Activated CD4-positive, alpha-beta memory T cell treated with anti-CD3 and anti-CD28 coated beads for 36 hours (primary cell): ENCODE measurements at regions not wholly inside any gene's neighbourhood (a gene's known extent, or its start where the extent isn't known, plus 50 kb on each side); places are given as distances from the start of the nearest gene placed in this dataset.

Experiments used
- CTCF ChIA-PET: fragments of 350-600 bp; sonication (Branson Sonifier 250); formaldehyde crosslinking; loops from one replicate; lab custom pipeline; 2021; ENCODE audit warnings: antibody characterized with exemption, inconsistent platforms; lab: Charles Lee
- POLR2A ChIA-PET: fragments of 350-600 bp; sonication (Branson Sonifier 250); formaldehyde crosslinking; loops from one replicate; lab custom pipeline; 2021; ENCODE audit warnings: antibody characterized with exemption; lab: Charles Lee
- DNase-seq: peaks from one replicate; pipeline ENCODE4 v3.0.0-alpha.2; 2020
- H3K27ac Mint-ChIP-seq: one replicate; pipeline ENCODE4 v1.8.0; 2021; ENCODE audit warnings: mixed read lengths
- H3K27me3 Mint-ChIP-seq: one replicate; pipeline ENCODE4 v1.8.0; 2021; ENCODE audit warnings: mixed read lengths
- H3K36me3 Mint-ChIP-seq: one replicate; pipeline ENCODE4 v1.8.0; 2021; ENCODE audit warnings: mixed read lengths
- H3K4me1 Mint-ChIP-seq: one replicate; pipeline ENCODE4 v1.8.0; 2021; ENCODE audit warnings: low read depth, mixed read lengths
- H3K4me3 Mint-ChIP-seq: one replicate; pipeline ENCODE4 v1.8.0; 2021; ENCODE audit warnings: mild to moderate bottlenecking, mixed read lengths
- H3K9me3 Mint-ChIP-seq: one replicate; pipeline ENCODE4 v1.8.0; 2021; ENCODE audit warnings: mixed read lengths
- intact Hi-C: fragments of 100-400 bp; cut with micrococcal nuclease; formaldehyde crosslinking; loops from one replicate; pipeline ENCODE4 v1.15.1; 2023

- H3K9me3 Mint-ChIP-seq, result no peaks in the 10 kb centered on the region
- H3K27me3 Mint-ChIP-seq, result peaks cover 19% of the 10 kb centered on the region
- POLR2A ChIA-PET, result interaction anchor here (0.6 kb wide), 1 partner anchor 239 kb away, joined by 5 read pairs; no protein-coding TSS in a partner anchor
- intact Hi-C loops, result no loop called here
- no peak for DNase-seq
- H3K4me3 Mint-ChIP-seq, result no peak overlapping the region
- no peaks in the 10 kb centered on the region for H3K36me3 Mint-ChIP-seq
- H3K27ac Mint-ChIP-seq, result no peak overlapping the region
- H3K4me1 Mint-ChIP-seq, result peaks cover 6% of the 10 kb centered on the region
- CTCF ChIA-PET, result interaction anchor here (1.4 to 2.7 kb wide), 3 partner anchors 31 to 246 kb away, joined by 3 to 14 read pairs (median 6); no protein-coding TSS in a partner anchor
Observed at GRCh38 chr2:64361151-64361938, 92.6 kb upstream of the LGALSL start.

- no peak for DNase-seq
- ChIA-PET POLR2A (no interaction called here), CTCF (interaction anchor here (0.7 to 1.1 kb wide), 2 partner anchors 32 to 125 kb away, joined by 4 read pairs; no protein-coding TSS in a partner anchor)
- intact Hi-C loops, result no loop called here
- Mint-ChIP-seq H3K27ac (no peak overlapping the region), H3K4me1 (peaks cover 4% of the 10 kb centered on the region), H3K27me3 (peaks cover 13% of the 10 kb centered on the region), H3K36me3 (no peaks in the 10 kb centered on the region), H3K9me3 (no peaks in the 10 kb centered on the region), H3K4me3 (no peak overlapping the region)
Observed at GRCh38 chr2:64362562-64363026, 91.4 kb upstream of the LGALSL start.

- Mint-ChIP-seq H3K27me3 (peaks cover 9% of the 10 kb centered on the region), H3K4me1 (peaks cover 4% of the 10 kb centered on the region), H3K36me3 (no peaks in the 10 kb centered on the region), H3K4me3 (no peak overlapping the region), H3K27ac (no peak overlapping the region), H3K9me3 (no peaks in the 10 kb centered on the region)
- intact Hi-C loops, result no loop called here
- POLR2A ChIA-PET, result no interaction called here
- CTCF ChIA-PET, result interaction anchor here (1.1 to 1.7 kb wide), 2 partner anchors 125 kb away, joined by 4 to 6 read pairs; no protein-coding TSS in a partner anchor
- DNase-seq, result no peak
Observed at GRCh38 chr2:64363140-64363539, 90.8 kb upstream of the LGALSL start.

- POLR2A ChIA-PET, result no interaction called here
- no peaks in the 10 kb centered on the region for H3K36me3 Mint-ChIP-seq
- intact Hi-C loops, result no loop called here
Observed at GRCh38 chr2:64363848-64364247, 90.1 kb upstream of the LGALSL start.

GRCh38 chr2:64367444-64368232 is 86.3 kb upstream of the LGALSL start:
- no peaks in the 10 kb centered on the region for H3K4me1 Mint-ChIP-seq
- no peak for DNase-seq
- H3K9me3 Mint-ChIP-seq, result no peaks in the 10 kb centered on the region
- ChIA-PET CTCF (no interaction called here), POLR2A (no interaction called here)
- H3K27ac Mint-ChIP-seq, result no peak overlapping the region
- intact Hi-C loops, result no loop called here
- no peaks in the 10 kb centered on the region for H3K36me3 Mint-ChIP-seq
- H3K4me3 Mint-ChIP-seq, result no peak overlapping the region
- H3K27me3 Mint-ChIP-seq, result no peaks in the 10 kb centered on the region

More at GRCh38 chr2:64363848-64364247, 90.1 kb upstream of the LGALSL start:
- peaks cover 7% of the 10 kb centered on the region for H3K27me3 Mint-ChIP-seq
- CTCF ChIA-PET, result interaction anchor here (1.4 to 1.7 kb wide), 2 partner anchors 10 to 124 kb away, joined by 4 to 6 read pairs; no protein-coding TSS in a partner anchor
- H3K4me3 Mint-ChIP-seq, result no peak overlapping the region
- peaks cover 4% of the 10 kb centered on the region for H3K4me1 Mint-ChIP-seq
- DNase-seq, result no peak
- H3K27ac Mint-ChIP-seq, result no peak overlapping the region
- H3K9me3 Mint-ChIP-seq, result no peaks in the 10 kb centered on the region

GRCh38 chr2:64369706-64370105 is 84.3 kb upstream of the LGALSL start:
- no peak for DNase-seq
- Mint-ChIP-seq H3K4me1 (no peaks in the 10 kb centered on the region), H3K36me3 (no peaks in the 10 kb centered on the region), H3K4me3 (no peak overlapping the region), H3K9me3 (no peaks in the 10 kb centered on the region), H3K27me3 (no peaks in the 10 kb centered on the region), H3K27ac (no peak overlapping the region)
- ChIA-PET POLR2A (no interaction called here), CTCF (no interaction called here)
- intact Hi-C loops, result no loop called here

GRCh38 chr2:64371727-64372126 is 82.2 kb upstream of the LGALSL start:
- intact Hi-C loops, result no loop called here
- no peaks in the 10 kb centered on the region for H3K4me1 Mint-ChIP-seq
- no peaks in the 10 kb centered on the region for H3K36me3 Mint-ChIP-seq
- ChIA-PET CTCF (interaction anchor here (2.6 kb wide), 1 partner anchor 116 kb away, joined by 6 read pairs; no protein-coding TSS in a partner anchor), POLR2A (no interaction called here)
- no peak overlapping the region for H3K4me3 Mint-ChIP-seq
- no peak overlapping the region for H3K27ac Mint-ChIP-seq
- H3K9me3 Mint-ChIP-seq, result no peaks in the 10 kb centered on the region
- no peak for DNase-seq
- no peaks in the 10 kb centered on the region for H3K27me3 Mint-ChIP-seq

GRCh38 chr2:64374686-64375085 is 79.3 kb upstream of the LGALSL start:
- H3K27me3 Mint-ChIP-seq, result no peaks in the 10 kb centered on the region
- H3K9me3 Mint-ChIP-seq, result peaks cover 3% of the 10 kb centered on the region
- H3K4me3 Mint-ChIP-seq, result no peak overlapping the region
- CTCF ChIA-PET, result interaction anchor here (0.6 to 1.3 kb wide), 2 partner anchors 10 to 21 kb away, joined by 3 to 4 read pairs; no protein-coding TSS in a partner anchor
- intact Hi-C loops, result no loop called here
- no peaks in the 10 kb centered on the region for H3K4me1 Mint-ChIP-seq
- no peak for DNase-seq
- no peak overlapping the region for H3K27ac Mint-ChIP-seq
- POLR2A ChIA-PET, result no interaction called here
- no peaks in the 10 kb centered on the region for H3K36me3 Mint-ChIP-seq

- no peak overlapping the region for H3K27ac Mint-ChIP-seq
- no peaks in the 10 kb centered on the region for H3K36me3 Mint-ChIP-seq
- no peaks in the 10 kb centered on the region for H3K4me1 Mint-ChIP-seq
- ChIA-PET POLR2A (no interaction called here), CTCF (no interaction called here)
- peaks cover 3% of the 10 kb centered on the region for H3K9me3 Mint-ChIP-seq
- no peak overlapping the region for H3K4me3 Mint-ChIP-seq
- H3K27me3 Mint-ChIP-seq, result peaks cover 5% of the 10 kb centered on the region
- DNase-seq, result no peak
- intact Hi-C loops, result no loop called here
Observed at GRCh38 chr2:64376926-64377325, 77.0 kb upstream of the LGALSL start.

- peaks cover 3% of the 10 kb centered on the region for H3K9me3 Mint-ChIP-seq
- H3K27ac Mint-ChIP-seq, result no peak overlapping the region
- no peak for DNase-seq
- ChIA-PET POLR2A (no interaction called here), CTCF (no interaction called here)
- intact Hi-C loops, result no loop called here
- no peaks in the 10 kb centered on the region for H3K4me1 Mint-ChIP-seq
- H3K36me3 Mint-ChIP-seq, result no peaks in the 10 kb centered on the region
- H3K4me3 Mint-ChIP-seq, result no peak overlapping the region
- H3K27me3 Mint-ChIP-seq, result peaks cover 5% of the 10 kb centered on the region
Observed at GRCh38 chr2:64379186-64379585, 74.8 kb upstream of the LGALSL start.

- no peak for DNase-seq
- no peak overlapping the region for H3K27ac Mint-ChIP-seq
- peaks cover 3% of the 10 kb centered on the region for H3K9me3 Mint-ChIP-seq
- intact Hi-C loops, result no loop called here
- ChIA-PET CTCF (interaction anchor here (0.6 kb wide), 1 partner anchor 22 kb away, joined by 3 read pairs; no protein-coding TSS in a partner anchor), POLR2A (no interaction called here)
- H3K4me3 Mint-ChIP-seq, result no peak overlapping the region
- peaks cover 5% of the 10 kb centered on the region for H3K27me3 Mint-ChIP-seq
- no peaks in the 10 kb centered on the region for H3K36me3 Mint-ChIP-seq
- H3K4me1 Mint-ChIP-seq, result no peaks in the 10 kb centered on the region
Observed at GRCh38 chr2:64380853-64381527, 73.0 kb upstream of the LGALSL start.
